Upper lobe of left lung (tissue), 4 donors: ENCODE measurements at regions not wholly inside any gene's neighbourhood (a gene's known extent, or its start where the extent isn't known, plus 50 kb on each side); places are given as distances from the start of the nearest gene placed in this dataset.

Source experiments
- CTCF ChIP-seq, 6 experiments: fragments of 450-650 bp in 4 of 6; fragments of 200-600 bp in 2 of 6; sonication (generic) in 2 of 6; IDR thresholded peaks; one replicate each; pipeline ENCODE4 v1.5.1; 2016 to 2019; ENCODE audit warnings: antibody characterized with exemption in 6 of 6
- POLR2A ChIP-seq, 4 donors: fragments of 450-650 bp; IDR thresholded peaks; one replicate each; pipeline ENCODE4 v1.5.1; 2016 to 2017; ENCODE audit warnings: antibody characterized with exemption in 4 of 4, mild to moderate bottlenecking in 2 of 4

GRCh38 chr13:44812818-44813217 lies 176.5 kb downstream of the NUFIP1 start:
- no peak for TF ChIP-seq CTCF (IDR thresholded peaks at IDR 0.05)
- TF ChIP-seq POLR2A (IDR thresholded peaks at IDR 0.05) = no peak
